Immature natural killer cell (primary cell): ENCODE measurements at regions not wholly inside any gene's neighbourhood (a gene's known extent, or its start where the extent isn't known, plus 50 kb on each side); places are given as distances from the start of the nearest gene placed in this dataset.

ENCODE experiments used
- DNase-seq, 3 donors: peaks; one replicate each; pipeline ENCODE4 v3.0.0; 2022; ENCODE audit warnings: mixed read lengths in 1 of 3
- H3K27ac Mint-ChIP-seq, 6 donors: one replicate each; pipeline ENCODE4 v1.8.0; 2020; ENCODE audit warnings: mixed read lengths in 6 of 6, mild to moderate bottlenecking in 5 of 6, inconsistent platforms in 4 of 6, moderate library complexity in 3 of 6
- H3K27me3 Mint-ChIP-seq, 3 donors: one replicate each; pipeline ENCODE4 v1.8.0; 2020 to 2021; ENCODE audit warnings: low read depth in 3 of 3, mild to moderate bottlenecking in 3 of 3, mixed read lengths in 3 of 3, moderate library complexity in 3 of 3, inconsistent platforms in 1 of 3
- H3K36me3 Mint-ChIP-seq, 3 donors: one replicate each; pipeline ENCODE4 v1.8.0; 2020; ENCODE audit warnings: mixed read lengths in 3 of 3, inconsistent platforms in 2 of 3, mild to moderate bottlenecking in 2 of 3
- H3K4me1 Mint-ChIP-seq, 2 donors: one replicate each; pipeline ENCODE4 v1.8.0; 2020; ENCODE audit warnings: inconsistent platforms in 2 of 2, mild to moderate bottlenecking in 2 of 2, mixed read lengths in 2 of 2, moderate library complexity in 1 of 2
- H3K4me3 Mint-ChIP-seq, 5 donors: one replicate each; pipeline ENCODE4 v1.8.0; 2020; ENCODE audit warnings: mild to moderate bottlenecking in 5 of 5, mixed read lengths in 5 of 5, inconsistent platforms in 3 of 5, moderate library complexity in 3 of 5
- H3K9me3 Mint-ChIP-seq, 6 donors: one replicate each; pipeline ENCODE4 v1.8.0; 2020; ENCODE audit warnings: mild to moderate bottlenecking in 6 of 6, mixed read lengths in 6 of 6, inconsistent platforms in 4 of 6, moderate library complexity in 3 of 6

- Mint-ChIP-seq H3K36me3 (no peaks in the 10 kb centered on the region), H3K4me3 (no peak overlapping the region), H3K4me1 (no peaks in the 10 kb centered on the region), H3K27me3 (no peaks in the 10 kb centered on the region), H3K9me3 (peaks cover 5 to 62% (median 33%) of the 10 kb centered on the region in 6 donors), H3K27ac (no peak overlapping the region)
- DNase-seq, result no peak
Measured at GRCh38 chr2:125092276-125093009, 1067.4 kb downstream of the CNTNAP5 start.

- Mint-ChIP-seq H3K4me3 (no peak overlapping the region), H3K36me3 (no peaks in the 10 kb centered on the region), H3K27ac (no peak overlapping the region), H3K4me1 (no peaks in the 10 kb centered on the region), H3K27me3 (no peaks in the 10 kb centered on the region), H3K9me3 (peaks cover 3 to 44% (median 24%) of the 10 kb centered on the region in 6 donors)
- no peak for DNase-seq
Measured at GRCh38 chr2:125095826-125096225, 1070.7 kb downstream of the CNTNAP5 start.

- Mint-ChIP-seq H3K27me3 (no peaks in the 10 kb centered on the region), H3K27ac (no peak overlapping the region), H3K4me3 (no peak overlapping the region), H3K9me3 (peaks cover 0 to 37% (median 19%) of the 10 kb centered on the region in 6 donors), H3K36me3 (no peaks in the 10 kb centered on the region), H3K4me1 (no peaks in the 10 kb centered on the region)
- DNase-seq, result no peak
Measured at GRCh38 chr2:125106710-125107109, 1081.6 kb downstream of the CNTNAP5 start.

GRCh38 chr2:125107446-125107845 lies 1082.4 kb downstream of the CNTNAP5 start:
- no peak for DNase-seq
- Mint-ChIP-seq H3K36me3 (no peaks in the 10 kb centered on the region), H3K4me1 (no peaks in the 10 kb centered on the region), H3K27me3 (no peaks in the 10 kb centered on the region), H3K4me3 (no peak overlapping the region), H3K9me3 (peaks cover 0 to 39% (median 13%) of the 10 kb centered on the region in 6 donors), H3K27ac (no peak overlapping the region)

- Mint-ChIP-seq H3K4me3 (no peak overlapping the region), H3K36me3 (no peaks in the 10 kb centered on the region), H3K9me3 (peaks cover 0 to 34% (median 12%) of the 10 kb centered on the region in 6 donors), H3K27me3 (no peaks in the 10 kb centered on the region), H3K4me1 (no peaks in the 10 kb centered on the region), H3K27ac (no peak overlapping the region)
- no peak for DNase-seq
Measured at GRCh38 chr2:125108251-125108650, 1083.2 kb downstream of the CNTNAP5 start.

- Mint-ChIP-seq H3K27me3 (peaks cover 0 to under 1% (median 0%) of the 10 kb centered on the region in 3 donors), H3K4me3 (no peak overlapping the region), H3K27ac (no peak overlapping the region), H3K36me3 (no peaks in the 10 kb centered on the region), H3K9me3 (peaks cover 7 to 61% (median 53%) of the 10 kb centered on the region in 6 donors), H3K4me1 (no peaks in the 10 kb centered on the region)
- DNase-seq, result no peak
Measured at GRCh38 chr2:125125902-125126301, 1100.8 kb downstream of the CNTNAP5 start.

GRCh38 chr2:125160947-125161346 lies 1135.9 kb downstream of the CNTNAP5 start:
- Mint-ChIP-seq H3K27me3 (peaks cover 1 to 2% (median 1%) of the 10 kb centered on the region in 3 donors), H3K9me3 (peaks cover 3 to 36% (median 21%) of the 10 kb centered on the region in 6 donors), H3K27ac (no peak overlapping the region), H3K4me1 (no peaks in the 10 kb centered on the region), H3K4me3 (no peak overlapping the region), H3K36me3 (no peaks in the 10 kb centered on the region)
- DNase-seq, result no peak

- Mint-ChIP-seq H3K27me3 (peaks cover 0 to 3% (median 3%) of the 10 kb centered on the region in 3 donors), H3K4me3 (no peak overlapping the region), H3K27ac (no peak overlapping the region), H3K9me3 (peaks cover 3 to 39% (median 13%) of the 10 kb centered on the region in 6 donors), H3K36me3 (no peaks in the 10 kb centered on the region), H3K4me1 (no peaks in the 10 kb centered on the region)
- no peak for DNase-seq
Measured at GRCh38 chr2:125167152-125167551, 1142.1 kb downstream of the CNTNAP5 start.

- H3K4me1 Mint-ChIP-seq, result no peaks in the 10 kb centered on the region
- no peak overlapping the region for H3K4me3 Mint-ChIP-seq
- H3K27me3 Mint-ChIP-seq, result peaks cover 0 to 2% (median 2%) of the 10 kb centered on the region in 3 donors
- no peak overlapping the region for H3K27ac Mint-ChIP-seq
- no peaks in the 10 kb centered on the region for H3K36me3 Mint-ChIP-seq
- no peak for DNase-seq
- peaks cover 3 to 32% (median 10%) of the 10 kb centered on the region in 6 donors for H3K9me3 Mint-ChIP-seq
Measured at GRCh38 chr2:125167820-125168219, 1142.7 kb downstream of the CNTNAP5 start.

- Mint-ChIP-seq H3K4me3 (no peak overlapping the region), H3K27ac (no peak overlapping the region), H3K27me3 (peaks cover 0 to 2% (median 2%) of the 10 kb centered on the region in 3 donors), H3K9me3 (peaks cover 3 to 37% (median 10%) of the 10 kb centered on the region in 6 donors), H3K4me1 (no peaks in the 10 kb centered on the region), H3K36me3 (no peaks in the 10 kb centered on the region)
- no peak for DNase-seq
Measured at GRCh38 chr2:125168442-125168841, 1143.4 kb downstream of the CNTNAP5 start.

- H3K4me3 Mint-ChIP-seq, result no peak overlapping the region
- peaks cover 0 to 2% (median 2%) of the 10 kb centered on the region in 3 donors for H3K27me3 Mint-ChIP-seq
- H3K4me1 Mint-ChIP-seq, result no peaks in the 10 kb centered on the region
- H3K27ac Mint-ChIP-seq, result no peak overlapping the region
- H3K36me3 Mint-ChIP-seq, result no peaks in the 10 kb centered on the region
- peaks cover 3 to 41% (median 11%) of the 10 kb centered on the region in 6 donors for H3K9me3 Mint-ChIP-seq
- DNase-seq, result no peak
Measured at GRCh38 chr2:125169022-125169763, 1144.1 kb downstream of the CNTNAP5 start.

- no peak overlapping the region for H3K4me3 Mint-ChIP-seq
- H3K27ac Mint-ChIP-seq, result no peak overlapping the region
- H3K27me3 Mint-ChIP-seq, result peaks cover 0 to 2% (median 2%) of the 10 kb centered on the region in 3 donors
- H3K4me1 Mint-ChIP-seq, result no peaks in the 10 kb centered on the region
- DNase-seq, result no peak
- H3K9me3 Mint-ChIP-seq, result peaks cover 3 to 46% (median 10%) of the 10 kb centered on the region in 6 donors
- no peaks in the 10 kb centered on the region for H3K36me3 Mint-ChIP-seq
Measured at GRCh38 chr2:125169764-125170146, 1144.7 kb downstream of the CNTNAP5 start.

GRCh38 chr2:125172181-125172580 lies 1147.1 kb downstream of the CNTNAP5 start:
- no peak overlapping the region for H3K27ac Mint-ChIP-seq
- peaks cover 0 to 2% (median 0%) of the 10 kb centered on the region in 3 donors for H3K27me3 Mint-ChIP-seq
- H3K4me3 Mint-ChIP-seq, result no peak overlapping the region
- no peaks in the 10 kb centered on the region for H3K36me3 Mint-ChIP-seq
- peaks cover 8 to 44% (median 19%) of the 10 kb centered on the region in 6 donors for H3K9me3 Mint-ChIP-seq
- DNase-seq, result no peak
- no peaks in the 10 kb centered on the region for H3K4me1 Mint-ChIP-seq

GRCh38 chr2:125175415-125175814 lies 1150.3 kb downstream of the CNTNAP5 start:
- Mint-ChIP-seq H3K9me3 (peaks cover 8 to 49% (median 13%) of the 10 kb centered on the region in 6 donors), H3K4me1 (no peaks in the 10 kb centered on the region), H3K4me3 (no peak overlapping the region), H3K36me3 (no peaks in the 10 kb centered on the region), H3K27me3 (no peaks in the 10 kb centered on the region), H3K27ac (no peak overlapping the region)
- no peak for DNase-seq
